HUES6 (cell line): ENCODE measurements at regions not wholly inside any gene's neighbourhood (a gene's known extent, or its start where the extent isn't known, plus 50 kb on each side); places are given as distances from the start of the nearest gene placed in this dataset.

ENCODE experiments used
- H3K27ac ChIP-seq: 2 replicates; pipeline ENCODE4 v1.7.0; 2013; ENCODE audit warnings: low read depth, mild to moderate bottlenecking, low read length, inconsistent platforms
- H3K27me3 ChIP-seq: 2 replicates; pipeline ENCODE4 v1.6.1; 2013; ENCODE audit warnings: low read length; ENCODE audit not compliant: control insufficient read depth, insufficient read depth
- H3K36me3 ChIP-seq: 2 replicates; pipeline ENCODE4 v1.6.1; 2013; ENCODE audit warnings: low read length; ENCODE audit not compliant: control insufficient read depth, insufficient read depth
- H3K4me1 ChIP-seq: 2 replicates; pipeline ENCODE4 v1.6.1; 2013; ENCODE audit warnings: low read length; ENCODE audit not compliant: control insufficient read depth, insufficient read depth
- H3K4me3 ChIP-seq: 2 replicates; pipeline ENCODE4 v1.5.1; 2013; ENCODE audit warnings: low read depth, low read length
- H3K9ac ChIP-seq: one replicate; pipeline ENCODE4 v1.6.1; 2013; ENCODE audit warnings: mild to moderate bottlenecking, low read length
- H3K9me3 ChIP-seq: 2 replicates; pipeline ENCODE4 v1.6.1; 2013; ENCODE audit warnings: low read depth, low read length; ENCODE audit not compliant: control insufficient read depth, insufficient read depth

DNA sequence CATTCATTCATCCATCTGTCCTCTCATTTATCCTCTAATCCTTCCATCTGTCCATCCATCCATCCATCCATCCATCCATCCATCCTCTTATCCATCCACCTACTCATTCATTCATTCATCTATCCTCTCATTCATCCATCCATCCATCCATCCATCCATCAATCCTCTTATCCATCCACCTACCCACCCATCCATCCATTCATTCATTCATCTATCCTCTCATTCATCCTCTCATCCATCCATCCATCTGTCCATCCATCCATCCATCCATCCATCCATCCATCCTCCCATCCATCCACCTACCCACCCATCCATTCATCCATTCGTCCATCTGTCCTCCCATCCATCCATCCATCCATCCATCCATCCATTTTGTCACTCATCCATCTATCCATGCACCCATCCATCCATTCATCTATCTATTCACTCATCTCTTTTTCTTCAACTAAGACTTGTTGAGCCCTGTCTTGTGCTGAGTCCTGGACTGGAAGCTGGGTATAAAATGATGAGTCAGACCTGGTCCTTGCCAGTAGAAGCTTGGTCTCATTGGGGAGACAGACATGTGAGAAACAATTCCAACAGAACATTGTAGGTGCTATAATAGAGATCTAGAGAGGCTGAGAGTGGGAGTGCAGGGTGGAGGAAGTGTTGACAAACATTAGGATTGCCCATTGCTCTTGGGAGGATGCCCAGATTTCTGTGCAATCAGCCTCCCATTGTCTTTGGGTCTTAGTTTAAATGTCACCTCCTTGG lies 55.0 kb upstream of the IER5L start:
- Histone ChIP-seq H3K4me3 (no peak overlapping the region), H3K36me3 (no peaks in the 10 kb centered on the region), H3K27me3 (no peaks in the 10 kb centered on the region), H3K27ac (no peak overlapping the region), H3K4me1 (peaks cover 13% of the 10 kb centered on the region), H3K9me3 (no peaks in the 10 kb centered on the region), H3K9ac (no peak overlapping the region)

GRCh38 chr9:129231759-129232158 lies 53.7 kb upstream of the IER5L start:
- no peak overlapping the region for H3K27ac ChIP-seq
- H3K36me3 ChIP-seq, result no peaks in the 10 kb centered on the region
- no peak overlapping the region for H3K9ac ChIP-seq
- no peaks in the 10 kb centered on the region for H3K9me3 ChIP-seq
- H3K4me1 ChIP-seq, result peaks cover 4% of the 10 kb centered on the region; the same call in 1 of the 2 replicates
- no peak overlapping the region for H3K4me3 ChIP-seq
- H3K27me3 ChIP-seq, result no peaks in the 10 kb centered on the region

DNA sequence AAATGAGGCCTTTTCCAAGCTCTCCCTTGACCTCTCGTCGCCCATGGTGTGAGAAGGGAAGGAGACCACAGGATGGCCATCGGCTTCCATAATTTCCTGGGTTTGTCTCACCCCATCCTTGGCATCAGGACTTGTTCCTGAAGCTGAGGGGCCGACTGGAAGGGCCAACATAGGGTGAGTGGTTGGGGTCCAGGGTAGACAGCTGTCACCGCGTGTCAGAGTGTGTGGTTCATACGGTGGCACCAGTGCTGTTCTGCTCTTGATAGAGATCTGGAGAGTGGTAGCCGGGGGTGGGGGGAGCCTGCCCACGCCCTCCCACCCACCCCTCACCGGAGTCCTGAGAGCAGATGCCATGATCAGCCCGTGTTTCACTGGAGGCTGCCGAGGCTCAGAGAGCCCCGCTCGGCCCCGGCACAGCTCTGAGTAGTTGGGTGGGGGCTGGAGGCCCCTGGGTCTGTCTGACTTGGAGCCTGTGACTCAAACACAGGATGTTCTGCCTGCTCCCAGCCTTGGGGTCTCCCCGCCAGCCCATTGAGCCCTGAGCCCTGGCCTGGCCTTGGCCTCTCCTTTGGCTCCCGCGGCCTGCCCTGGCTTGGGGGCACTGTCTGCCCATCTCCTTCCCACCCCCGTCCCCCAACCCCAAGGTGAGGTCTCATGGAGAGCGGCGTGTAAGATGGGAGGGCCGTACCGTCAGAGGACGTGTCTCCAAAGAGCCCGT lies 53.1 kb upstream of the IER5L start:
- no peaks in the 10 kb centered on the region for H3K9me3 ChIP-seq

GRCh38 chr9:129230302-129230701 lies 52.2 kb upstream of the IER5L start:
- H3K36me3 ChIP-seq, result no peaks in the 10 kb centered on the region
- no peak overlapping the region for H3K9ac ChIP-seq
- H3K27me3 ChIP-seq, result no peaks in the 10 kb centered on the region

More for the DNA sequence above, 53.1 kb upstream of the IER5L start:
- Histone ChIP-seq H3K4me1 (peaks cover 6% of the 10 kb centered on the region), H3K9ac (no peak overlapping the region), H3K36me3 (no peaks in the 10 kb centered on the region), H3K27ac (no peak overlapping the region), H3K27me3 (no peaks in the 10 kb centered on the region), H3K4me3 (no peak overlapping the region)

More at GRCh38 chr9:129230302-129230701, 52.2 kb upstream of the IER5L start:
- no peak overlapping the region for H3K4me3 ChIP-seq
- no peak overlapping the region for H3K27ac ChIP-seq
- H3K9me3 ChIP-seq, result no peaks in the 10 kb centered on the region
- peaks cover 10% of the 10 kb centered on the region for H3K4me1 ChIP-seq
